ENCODE measurements at regions not wholly inside any gene's neighbourhood (a gene's known extent, or its start where the extent isn't known, plus 50 kb on each side); places are given as distances from the start of the nearest gene placed in this dataset.
A peak's percentile ranks its signal among the peaks of the same experiment; 100 is the strongest.
"Not testable (repeated sequence)": the region's sequence is repeated elsewhere in the genome, so short reads cannot be mapped to it uniquely, and the experiment has no call there.

GRCh38 chr1:229710746-229711145 lies 84.7 kb downstream of the URB2 start:
- DNase-seq: no peak

DNA sequence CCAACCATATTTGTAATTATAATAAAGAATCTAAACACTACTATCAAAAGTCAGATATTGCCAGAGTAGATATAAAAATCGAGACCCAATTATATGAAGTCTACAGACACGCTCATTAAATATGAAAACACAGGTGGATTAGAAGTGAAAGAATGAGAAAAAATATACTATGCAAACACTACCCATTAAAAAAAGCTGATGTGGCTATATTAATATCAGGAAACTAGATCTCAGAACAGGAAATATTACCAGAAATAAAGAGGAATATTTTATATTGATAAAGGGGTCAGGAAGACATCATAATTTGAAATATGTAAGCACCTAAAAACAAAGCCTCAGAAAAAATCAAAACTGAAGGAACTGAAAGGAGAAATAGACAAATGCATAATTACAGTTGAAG lies 88.3 kb downstream of the URB2 start:
- DNase-seq: no peak

DNA sequence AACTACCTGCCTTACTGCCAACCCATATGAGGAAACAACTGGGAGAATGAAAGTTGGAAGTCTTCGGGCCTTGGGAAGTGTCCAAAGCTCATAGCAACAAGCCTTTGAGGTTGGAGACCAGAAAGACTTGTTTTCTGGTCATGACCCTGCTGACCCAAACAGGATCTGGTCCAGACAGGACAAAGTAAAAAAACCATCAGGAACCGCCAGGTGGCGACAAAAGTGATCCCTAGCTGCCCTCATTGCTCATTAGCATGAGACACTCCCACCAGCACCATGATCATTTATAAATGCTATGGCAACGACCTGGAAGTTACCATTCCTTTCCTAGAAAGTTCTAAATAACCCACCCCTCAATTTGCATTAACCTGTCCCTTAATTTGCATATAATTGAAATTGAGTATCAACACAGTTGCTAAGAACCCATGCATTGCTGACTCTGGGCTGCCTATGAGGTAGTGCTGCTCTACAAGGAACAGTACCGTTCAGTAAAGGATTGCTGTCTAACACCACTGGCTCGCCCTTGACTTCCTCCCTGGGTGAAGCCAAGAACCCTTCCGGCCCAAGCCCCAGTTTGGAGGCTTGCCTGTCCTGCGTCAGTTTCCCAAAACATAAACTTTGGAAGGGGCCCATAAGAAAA lies 89.0 kb downstream of the URB2 start:
- no peak for DNase-seq

- DNase-seq: no peak
Observed at GRCh38 chr1:229716069-229716468, 90.0 kb downstream of the URB2 start.

- DNase-seq: no peak
Observed at GRCh38 chr1:229716704-229717103, 90.7 kb downstream of the URB2 start.

DNA sequence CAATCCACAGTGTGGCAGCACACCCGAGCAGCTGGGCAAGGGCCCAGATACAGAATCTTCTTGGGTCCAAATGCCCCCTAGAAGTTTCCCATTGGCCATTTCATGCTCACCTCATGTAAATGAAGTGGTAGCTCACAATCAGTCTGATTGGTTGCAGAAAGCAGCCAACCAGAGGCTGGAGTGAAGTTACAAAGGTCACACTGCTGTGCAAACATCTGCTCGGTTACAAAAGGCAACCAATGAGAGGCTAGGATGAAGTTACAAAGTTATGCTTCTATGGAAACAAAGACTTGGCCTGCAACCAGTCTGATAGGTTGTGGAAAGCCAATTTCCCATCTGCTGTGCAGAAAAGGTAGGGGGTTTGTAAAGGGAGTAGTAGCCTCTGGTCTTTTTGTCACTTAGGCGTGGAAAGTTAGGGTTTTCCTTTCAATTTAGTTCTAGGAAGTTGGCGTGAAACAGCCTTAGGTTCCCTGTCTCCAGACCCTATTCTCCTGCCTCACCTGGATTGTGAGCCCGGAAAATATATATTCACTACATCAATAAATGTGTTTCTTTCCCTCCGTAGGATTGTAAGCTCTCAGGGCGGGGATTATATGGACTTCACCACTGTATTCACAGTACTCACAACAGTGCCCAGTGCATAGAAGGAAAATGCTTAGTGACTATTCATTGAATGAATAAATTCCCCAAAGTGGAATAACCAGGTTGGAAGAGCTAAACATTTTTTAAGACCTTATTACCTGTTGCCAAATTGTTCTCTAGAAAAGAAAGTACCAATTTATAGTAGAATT lies 91.9 kb downstream of the URB2 start:
- DNase-seq: no peak

DNA sequence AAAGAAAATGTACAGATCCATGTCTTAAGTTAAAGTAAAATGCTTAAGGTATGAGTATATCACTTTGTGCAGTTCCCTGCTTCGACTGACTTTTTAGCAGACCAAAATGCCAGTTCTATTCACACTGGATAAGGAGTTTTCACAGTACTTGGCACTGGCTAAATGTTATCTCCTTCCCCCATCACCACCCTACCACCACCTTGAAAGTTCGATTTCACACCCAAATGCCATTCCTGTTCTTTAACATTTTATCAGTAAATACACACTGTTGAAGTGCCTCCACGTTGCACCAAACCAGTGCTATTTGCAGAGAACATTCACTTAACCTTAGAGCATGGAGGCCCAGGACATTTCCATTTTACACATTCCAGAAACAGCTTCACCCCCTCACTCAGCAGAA lies 100.0 kb downstream of the URB2 start:
- no peak for DNase-seq

DNA sequence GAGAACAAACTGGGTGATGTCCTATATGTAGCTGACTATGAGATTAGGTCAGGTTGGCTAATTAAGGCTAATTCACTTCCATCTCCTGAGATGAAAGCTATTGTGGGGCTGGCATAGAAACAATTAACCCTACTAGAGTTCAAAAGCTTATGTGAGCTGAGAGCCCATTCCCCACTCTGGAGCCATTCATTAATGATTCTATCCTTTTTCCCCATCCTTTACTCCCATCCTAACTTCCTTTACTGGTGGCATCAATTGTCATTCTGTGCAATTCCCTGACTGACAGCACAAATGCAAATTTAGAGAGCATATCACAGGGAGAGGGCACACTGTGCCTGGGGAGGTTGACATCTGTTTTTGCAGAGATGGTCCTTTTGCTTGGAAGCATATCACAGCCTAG lies 103.9 kb downstream of the URB2 start:
- no peak for DNase-seq

DNA sequence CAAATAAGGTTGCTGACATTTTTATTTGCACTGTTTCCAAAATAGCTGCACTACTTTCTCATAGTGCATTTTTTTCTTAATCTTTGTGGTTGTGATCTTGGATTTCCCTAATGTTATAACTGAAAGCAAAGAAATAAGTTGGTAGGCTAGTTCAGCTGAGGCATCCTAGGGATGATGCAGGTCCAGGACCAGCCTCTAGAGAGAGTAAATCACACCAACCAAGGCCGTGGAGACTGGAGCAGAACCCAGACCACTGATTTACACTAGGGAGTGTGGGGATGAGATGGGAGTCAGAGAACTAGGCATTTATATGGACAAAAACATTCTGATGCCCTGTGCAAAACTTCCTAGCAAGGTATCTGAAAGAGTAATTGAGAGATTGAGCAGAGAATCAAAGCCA lies 104.5 kb downstream of the URB2 start:
- no peak for DNase-seq

- DNase-seq: no peak
Observed at GRCh38 chr1:229732061-229732460, 106.0 kb downstream of the URB2 start.

DNA sequence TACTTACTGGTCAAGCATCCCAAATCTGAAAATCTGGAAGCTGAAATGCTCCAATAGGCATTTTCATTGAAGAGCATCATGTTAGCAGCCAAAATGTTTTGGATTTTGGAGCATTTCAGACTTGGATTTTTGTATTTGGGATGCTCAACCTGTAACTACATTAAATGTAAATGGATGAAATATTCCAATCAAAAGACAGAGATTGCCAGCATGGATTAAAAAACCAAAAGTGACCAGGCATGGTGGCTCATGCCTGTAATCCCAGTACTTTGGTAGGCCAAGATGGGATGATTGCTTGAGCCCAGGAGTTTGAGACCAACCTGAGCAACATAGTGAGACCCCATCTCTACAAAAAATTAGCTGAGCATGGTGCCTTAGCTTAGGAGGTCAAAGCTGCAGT lies 110.3 kb downstream of the URB2 start:
- DNase-seq: no peak

DNA sequence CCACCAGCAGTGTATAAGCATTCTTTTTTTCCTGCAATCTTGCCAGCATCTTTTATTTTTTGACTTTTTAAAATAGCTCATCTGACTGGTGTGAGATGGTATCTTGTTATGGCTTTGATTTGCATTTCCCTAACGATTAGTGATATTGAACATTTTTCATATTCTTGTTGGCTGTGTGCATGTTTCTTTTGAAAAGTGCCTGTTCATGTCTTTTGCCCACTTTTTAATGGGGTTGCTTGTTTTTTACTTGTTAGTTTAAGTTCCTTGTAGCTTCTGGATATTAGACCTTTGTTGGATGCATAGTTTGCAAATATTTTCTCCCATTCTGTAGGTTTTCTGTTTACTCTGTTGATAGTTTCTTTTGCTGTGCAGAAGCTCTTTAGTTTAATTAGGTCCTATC lies 116.6 kb downstream of the URB2 start:
- not testable (repeated sequence) for DNase-seq

DNA sequence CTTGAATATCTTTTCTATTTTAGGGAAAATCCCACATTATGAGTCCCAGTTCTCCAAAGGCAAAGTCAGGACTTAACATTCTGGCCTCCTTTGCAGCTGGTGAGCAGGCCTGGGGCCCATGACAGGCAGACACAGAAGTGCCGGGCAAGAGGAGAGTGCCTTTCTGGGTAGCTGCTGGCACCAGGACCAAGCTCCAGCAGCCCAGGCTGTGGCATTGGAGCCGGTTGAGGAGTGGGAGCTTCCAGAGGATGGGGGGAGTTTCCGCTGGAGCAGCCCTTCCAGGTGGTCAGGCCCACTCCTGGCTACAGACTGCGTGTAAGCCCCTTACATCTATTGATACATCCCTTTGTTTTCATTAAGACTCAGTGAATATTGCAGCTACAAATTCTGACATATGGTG lies 123.9 kb downstream of the URB2 start:
- no peak for DNase-seq

DNA sequence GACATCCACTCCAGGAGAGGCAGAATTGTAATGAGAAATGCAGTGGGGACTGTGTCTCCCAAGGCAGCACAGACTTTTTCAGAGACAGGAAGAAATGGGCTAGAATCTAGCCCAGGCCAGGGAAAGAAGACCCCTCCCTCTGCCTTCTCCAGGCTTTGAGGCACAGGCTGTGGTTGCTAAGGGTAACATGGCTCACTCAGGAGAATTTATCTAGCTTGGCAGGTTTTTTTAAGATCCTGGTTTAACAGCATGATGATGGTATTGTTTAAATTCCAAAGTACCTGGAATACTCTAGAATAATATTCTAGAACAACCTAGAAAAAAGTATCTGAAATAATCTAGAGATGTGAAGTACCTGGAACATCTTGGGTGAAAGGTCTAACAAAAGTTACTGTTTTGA lies 125.6 kb downstream of the URB2 start:
- no peak for DNase-seq

GRCh38 chr1:229752679-229753078 lies 126.6 kb downstream of the URB2 start:
- DNase-seq: no peak

DNA sequence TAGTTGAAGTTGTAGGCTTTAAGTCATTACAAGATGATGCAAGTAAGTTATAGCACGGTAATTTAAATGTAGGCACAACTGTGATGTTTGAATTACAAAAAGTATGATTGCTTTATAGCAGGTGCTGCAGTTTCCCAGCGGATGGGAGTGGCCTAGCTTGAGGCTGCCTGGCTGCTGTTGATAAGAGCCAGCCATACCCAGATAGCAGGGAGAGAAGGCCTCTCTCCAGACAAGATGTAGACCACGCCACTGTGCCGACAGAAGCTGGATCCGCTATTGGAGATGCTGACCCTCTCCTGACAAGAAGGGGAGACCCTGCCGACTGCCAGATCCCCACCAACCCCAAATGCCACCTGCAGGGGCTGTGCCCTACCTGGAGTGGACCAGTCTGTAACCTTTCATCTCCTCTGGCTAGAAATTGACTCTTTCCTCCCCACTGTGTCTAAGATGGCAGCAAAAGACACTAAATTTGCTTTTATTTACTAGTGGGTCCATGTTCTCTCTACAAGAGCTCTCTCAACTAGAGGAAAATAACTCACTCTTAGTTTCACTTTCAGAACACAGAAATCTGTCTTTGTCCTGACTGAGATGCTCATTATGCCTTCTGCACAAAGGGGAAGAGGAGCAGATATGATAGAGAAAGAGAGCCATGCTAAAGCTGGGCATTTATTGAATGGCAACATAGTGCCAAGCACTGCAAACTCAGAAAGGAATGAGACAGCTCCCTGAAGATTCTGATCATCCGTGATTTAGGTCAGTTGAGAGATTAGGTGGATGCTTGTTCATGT lies 127.9 kb downstream of the URB2 start:
- no peak for DNase-seq

DNA sequence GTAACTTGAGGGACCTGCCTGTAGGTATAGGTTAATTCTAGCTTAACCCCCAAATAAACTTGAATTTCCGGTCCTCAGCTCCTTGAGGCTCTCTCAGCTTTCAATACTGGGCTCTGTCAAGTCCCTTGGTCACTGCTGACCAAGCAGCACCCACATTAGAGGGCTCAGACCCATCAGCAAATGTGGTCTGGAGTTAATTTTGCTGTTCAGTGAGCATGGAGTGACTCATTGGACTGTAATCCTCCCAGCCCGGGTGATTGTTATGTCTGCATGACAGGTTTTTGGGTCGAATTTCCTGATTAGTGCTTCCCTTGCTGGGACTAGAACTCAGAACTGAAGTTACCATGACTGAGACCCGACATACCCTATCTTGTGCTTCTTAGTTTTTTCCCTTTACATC lies 130.6 kb downstream of the URB2 start:
- DNase-seq: peak; percentile 5

DNA sequence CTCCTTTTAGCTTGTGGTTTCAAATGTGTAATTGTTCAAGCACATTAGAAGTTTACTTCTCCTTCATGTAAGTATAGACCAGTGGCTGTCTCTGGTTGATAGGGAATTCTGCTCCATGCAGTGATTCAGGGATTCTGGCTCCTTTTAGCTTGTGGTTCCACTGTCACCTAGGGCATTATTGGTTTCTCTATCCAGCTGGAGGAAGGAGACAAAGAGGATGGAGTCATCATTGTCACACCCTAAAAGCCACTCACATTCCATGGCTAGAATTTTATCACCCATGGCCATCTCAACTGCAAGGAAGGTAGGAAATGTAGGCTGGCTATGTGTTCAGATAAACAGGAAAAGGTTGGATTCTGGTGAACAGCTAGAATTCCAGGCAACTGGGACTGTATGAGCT lies 131.2 kb downstream of the URB2 start:
- DNase-seq: no peak

GRCh38 chr1:229758101-229759036 lies 132.3 kb downstream of the URB2 start:
- no peak for DNase-seq

DNA sequence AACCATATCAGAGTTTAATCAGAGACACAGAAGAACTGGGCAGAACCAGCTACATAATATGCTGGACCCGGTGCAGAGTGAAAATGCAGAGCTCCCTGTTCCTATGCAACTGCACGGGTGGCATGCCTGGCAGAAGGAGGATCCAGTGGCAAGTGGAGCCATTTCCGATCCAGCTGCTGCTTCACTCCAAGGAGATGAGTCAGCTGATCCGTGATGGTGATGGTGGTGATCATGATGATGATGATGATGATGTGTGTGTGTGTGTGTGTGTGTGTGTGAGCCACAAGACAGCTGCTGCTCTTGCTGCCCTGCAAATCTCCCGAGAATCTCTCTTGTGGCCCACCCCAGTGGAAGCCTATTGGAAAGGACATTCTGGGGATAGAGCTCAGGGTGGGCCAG lies 133.0 kb downstream of the URB2 start:
- DNase-seq: no peak

- DNase-seq: no peak
Observed at GRCh38 chr1:229759586-229759985, 133.5 kb downstream of the URB2 start.

- DNase-seq: no peak
Observed at GRCh38 chr1:229760478-229760996, 134.5 kb downstream of the URB2 start.

GRCh38 chr1:229762891-229763290 lies 136.8 kb downstream of the URB2 start:
- DNase-seq: no peak

Data from NCI-H226 (cell line).